Liver (tissue), 8 donors: ENCODE measurements at regions not wholly inside any gene's neighbourhood (a gene's known extent, or its start where the extent isn't known, plus 50 kb on each side); places are given as distances from the start of the nearest gene placed in this dataset.

Source experiments
- DNase-seq: peaks from one replicate; pipeline ENCODE4 v3.0.0-alpha.2; 2017; ENCODE audit warnings: low spot score
- H3K27ac ChIP-seq, 2 donors: one replicate each; pipeline ENCODE4 v1.7.0; 2013; ENCODE audit warnings: inconsistent platforms in 2 of 2, low read length in 2 of 2, control low read depth in 1 of 2, low read depth in 1 of 2, mild to moderate bottlenecking in 1 of 2
- H3K27me3 ChIP-seq, 4 donors: one replicate each; pipeline versions ENCODE4 v1.6.1 to v1.7.0; 2013; ENCODE audit warnings: low read length in 3 of 4, inconsistent platforms in 1 of 4, mild to moderate bottlenecking in 1 of 4, moderate library complexity in 1 of 4; ENCODE audit not compliant: control insufficient read depth in 4 of 4, insufficient read depth in 4 of 4
- H3K36me3 ChIP-seq, 4 donors: one replicate each; pipeline versions ENCODE4 v1.6.1 to v1.7.0; 2013; ENCODE audit warnings: low read length in 3 of 4, mild to moderate bottlenecking in 3 of 4, low read depth in 1 of 4, moderate library complexity in 1 of 4; ENCODE audit not compliant: control insufficient read depth in 4 of 4, insufficient read depth in 3 of 4
- H3K4me1 ChIP-seq, 4 donors: one replicate each; pipeline versions ENCODE4 v1.6.1 to v1.7.0; 2013; ENCODE audit warnings: low read length in 3 of 4, mild to moderate bottlenecking in 3 of 4, moderate library complexity in 1 of 4; ENCODE audit not compliant: control insufficient read depth in 4 of 4, insufficient read depth in 4 of 4
- H3K4me3 ChIP-seq, 3 donors: one replicate each; pipeline versions ENCODE4 v1.6.1 to v1.7.0; 2013; ENCODE audit warnings: low read length in 3 of 3, control low read depth in 1 of 3, low read depth in 1 of 3, mild to moderate bottlenecking in 1 of 3
- H3K9ac ChIP-seq, 2 donors: one replicate each; pipeline ENCODE4 v1.7.0; 2013; ENCODE audit warnings: low read length in 2 of 2, mild to moderate bottlenecking in 2 of 2, moderate library complexity in 2 of 2, control low read depth in 1 of 2, low read depth in 1 of 2
- H3K9me3 ChIP-seq, 4 donors: one replicate each; pipeline versions ENCODE4 v1.6.1 to v1.7.0; 2013; ENCODE audit warnings: low read length in 3 of 4; ENCODE audit not compliant: control insufficient read depth in 4 of 4
- EGR1 ChIP-seq, 2 donors: IDR thresholded peaks; 2 replicates each; pipeline ENCODE4 v1.6.1; 2016 to 2018; ENCODE audit warnings: antibody characterized with exemption in 2 of 2, low read depth in 2 of 2
- FOXA1 ChIP-seq: IDR thresholded peaks from 2 replicates; pipeline ENCODE4 v1.6.1; 2016; ENCODE audit warnings: antibody characterized with exemption
- FOXA2 ChIP-seq: IDR thresholded peaks from 2 replicates; pipeline ENCODE4 v1.6.1; 2016; ENCODE audit warnings: antibody characterized with exemption
- GABPA ChIP-seq, 2 donors: IDR thresholded peaks in 1 of 2; conservative IDR thresholded peaks in 1 of 2; 2 replicates each; pipeline ENCODE4 v1.6.1; 2016; ENCODE audit warnings: antibody characterized with exemption in 2 of 2, mild to moderate bottlenecking in 1 of 2, moderate library complexity in 1 of 2
- HNF4A ChIP-seq, 2 donors: conservative IDR thresholded peaks; 2 replicates each; pipeline ENCODE4 v1.6.1; 2016; ENCODE audit warnings: antibody characterized with exemption in 2 of 2, mild to moderate bottlenecking in 2 of 2
- HNF4G ChIP-seq: IDR thresholded peaks from 2 replicates; pipeline ENCODE4 v1.6.1; 2016; ENCODE audit warnings: antibody characterized with exemption
- JUND ChIP-seq, 2 donors: IDR thresholded peaks; 2 replicates each; pipeline ENCODE4 v1.6.1; 2016; ENCODE audit warnings: antibody characterized with exemption in 2 of 2
- NR2F2 ChIP-seq: IDR thresholded peaks from 2 replicates; pipeline ENCODE4 v1.6.1; 2016; ENCODE audit warnings: antibody characterized with exemption
- RAD21 ChIP-seq, 2 donors: IDR thresholded peaks; 2 replicates each; pipeline ENCODE4 v1.6.1; 2016; ENCODE audit warnings: antibody characterized with exemption in 2 of 2, mild to moderate bottlenecking in 2 of 2
- RXRA ChIP-seq, 2 donors: IDR thresholded peaks; 2 replicates each; pipeline ENCODE4 v1.6.1; 2017 to 2018; ENCODE audit warnings: antibody characterized with exemption in 2 of 2, mild to moderate bottlenecking in 1 of 2
- SP1 ChIP-seq: IDR thresholded peaks from 2 replicates; pipeline ENCODE4 v1.6.1; 2018; ENCODE audit warnings: antibody characterized with exemption, mild to moderate bottlenecking
- TAF1 ChIP-seq: conservative IDR thresholded peaks from 2 replicates; pipeline ENCODE4 v1.6.1; 2016; ENCODE audit warnings: antibody characterized with exemption, mild to moderate bottlenecking
- YY1 ChIP-seq: IDR thresholded peaks from 2 replicates; pipeline ENCODE4 v1.6.1; 2016; ENCODE audit warnings: antibody characterized with exemption, mild to moderate bottlenecking
- WGBS: extraction: QIAGEN DNeasy Blood & Tissue Kit; methylation state at CpG from one replicate; pipeline ENCODE4 v1.1.7; 2013; 5-methylcytosine and 5-hydroxymethylcytosine counted together
- TF ChIP-seq, protein P1 (sequence below): IDR thresholded peaks from 2 replicates; pipeline ENCODE4 v1.6.1; 2016; ENCODE audit warnings: antibody characterized with exemption
- TF ChIP-seq, protein P2 (sequence below): IDR thresholded peaks from 2 replicates; pipeline ENCODE4 v1.6.1; 2016; ENCODE audit warnings: antibody characterized with exemption, mild to moderate bottlenecking
- TF ChIP-seq, protein P3 (sequence below): fragments of 150-350 bp; IDR thresholded peaks from 2 replicates; pipeline ENCODE4 v1.5.1; 2017; ENCODE audit warnings: improper control_type of control experiment, low read depth, low read length; ENCODE audit not compliant: missing input control
- TF ChIP-seq, protein P4 (sequence below): IDR thresholded peaks from 2 replicates; pipeline ENCODE4 v1.6.1; 2016; ENCODE audit warnings: antibody characterized with exemption
- TF ChIP-seq, protein P5 (sequence below): IDR thresholded peaks from 2 replicates; pipeline ENCODE4 v1.6.1; 2016; ENCODE audit warnings: antibody characterized with exemption
- donor health status: healthy.
- donor health status: healthy.
- donor health status: healthy.
- donor health status: healthy.
- donor health status: healthy.

DNA sequence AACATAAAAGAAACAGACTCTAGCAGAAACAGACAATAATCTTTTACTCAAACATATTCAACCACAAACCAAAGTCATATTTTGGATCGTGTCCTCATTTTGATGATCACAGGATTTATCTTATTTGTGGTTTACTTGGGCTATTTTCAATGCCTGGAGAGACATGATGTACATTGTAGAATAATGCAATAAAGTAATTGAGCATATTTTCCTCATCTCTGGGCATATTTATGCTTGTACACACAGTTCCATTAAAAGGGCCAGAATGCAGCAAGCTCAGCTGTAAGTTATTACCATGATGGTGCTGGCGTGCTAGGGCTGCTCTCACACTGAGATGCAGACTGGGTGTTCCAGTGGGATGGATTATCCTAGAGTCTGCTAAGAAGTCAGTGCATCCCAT lies 456.7 kb downstream of the TLE4 start:
- H3K27ac ChIP-seq: no peak overlapping the region
- WGBS: 62% methylated on average over 2 of the region's 2 CpGs
- no peak overlapping the region for H3K9ac ChIP-seq
- H3K36me3 ChIP-seq: no peaks in the 10 kb centered on the region
- no peak overlapping the region for H3K4me3 ChIP-seq
- TF ChIP-seq, protein P1, sequence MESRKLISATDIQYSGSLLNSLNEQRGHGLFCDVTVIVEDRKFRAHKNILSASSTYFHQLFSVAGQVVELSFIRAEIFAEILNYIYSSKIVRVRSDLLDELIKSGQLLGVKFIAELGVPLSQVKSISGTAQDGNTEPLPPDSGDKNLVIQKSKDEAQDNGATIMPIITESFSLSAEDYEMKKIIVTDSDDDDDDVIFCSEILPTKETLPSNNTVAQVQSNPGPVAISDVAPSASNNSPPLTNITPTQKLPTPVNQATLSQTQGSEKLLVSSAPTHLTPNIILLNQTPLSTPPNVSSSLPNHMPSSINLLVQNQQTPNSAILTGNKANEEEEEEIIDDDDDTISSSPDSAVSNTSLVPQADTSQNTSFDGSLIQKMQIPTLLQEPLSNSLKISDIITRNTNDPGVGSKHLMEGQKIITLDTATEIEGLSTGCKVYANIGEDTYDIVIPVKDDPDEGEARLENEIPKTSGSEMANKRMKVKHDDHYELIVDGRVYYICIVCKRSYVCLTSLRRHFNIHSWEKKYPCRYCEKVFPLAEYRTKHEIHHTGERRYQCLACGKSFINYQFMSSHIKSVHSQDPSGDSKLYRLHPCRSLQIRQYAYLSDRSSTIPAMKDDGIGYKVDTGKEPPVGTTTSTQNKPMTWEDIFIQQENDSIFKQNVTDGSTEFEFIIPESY: no peak
- no peak for TF ChIP-seq SP1
- TF ChIP-seq NR2F2: no peak
- TF ChIP-seq FOXA1: no peak
- TF ChIP-seq, protein P2, sequence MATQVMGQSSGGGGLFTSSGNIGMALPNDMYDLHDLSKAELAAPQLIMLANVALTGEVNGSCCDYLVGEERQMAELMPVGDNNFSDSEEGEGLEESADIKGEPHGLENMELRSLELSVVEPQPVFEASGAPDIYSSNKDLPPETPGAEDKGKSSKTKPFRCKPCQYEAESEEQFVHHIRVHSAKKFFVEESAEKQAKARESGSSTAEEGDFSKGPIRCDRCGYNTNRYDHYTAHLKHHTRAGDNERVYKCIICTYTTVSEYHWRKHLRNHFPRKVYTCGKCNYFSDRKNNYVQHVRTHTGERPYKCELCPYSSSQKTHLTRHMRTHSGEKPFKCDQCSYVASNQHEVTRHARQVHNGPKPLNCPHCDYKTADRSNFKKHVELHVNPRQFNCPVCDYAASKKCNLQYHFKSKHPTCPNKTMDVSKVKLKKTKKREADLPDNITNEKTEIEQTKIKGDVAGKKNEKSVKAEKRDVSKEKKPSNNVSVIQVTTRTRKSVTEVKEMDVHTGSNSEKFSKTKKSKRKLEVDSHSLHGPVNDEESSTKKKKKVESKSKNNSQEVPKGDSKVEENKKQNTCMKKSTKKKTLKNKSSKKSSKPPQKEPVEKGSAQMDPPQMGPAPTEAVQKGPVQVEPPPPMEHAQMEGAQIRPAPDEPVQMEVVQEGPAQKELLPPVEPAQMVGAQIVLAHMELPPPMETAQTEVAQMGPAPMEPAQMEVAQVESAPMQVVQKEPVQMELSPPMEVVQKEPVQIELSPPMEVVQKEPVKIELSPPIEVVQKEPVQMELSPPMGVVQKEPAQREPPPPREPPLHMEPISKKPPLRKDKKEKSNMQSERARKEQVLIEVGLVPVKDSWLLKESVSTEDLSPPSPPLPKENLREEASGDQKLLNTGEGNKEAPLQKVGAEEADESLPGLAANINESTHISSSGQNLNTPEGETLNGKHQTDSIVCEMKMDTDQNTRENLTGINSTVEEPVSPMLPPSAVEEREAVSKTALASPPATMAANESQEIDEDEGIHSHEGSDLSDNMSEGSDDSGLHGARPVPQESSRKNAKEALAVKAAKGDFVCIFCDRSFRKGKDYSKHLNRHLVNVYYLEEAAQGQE: no peak
- no peak for TF ChIP-seq RXRA (IDR thresholded peaks at IDR 0.05)
- TF ChIP-seq HNF4G: no peak
- TF ChIP-seq, protein P3, sequence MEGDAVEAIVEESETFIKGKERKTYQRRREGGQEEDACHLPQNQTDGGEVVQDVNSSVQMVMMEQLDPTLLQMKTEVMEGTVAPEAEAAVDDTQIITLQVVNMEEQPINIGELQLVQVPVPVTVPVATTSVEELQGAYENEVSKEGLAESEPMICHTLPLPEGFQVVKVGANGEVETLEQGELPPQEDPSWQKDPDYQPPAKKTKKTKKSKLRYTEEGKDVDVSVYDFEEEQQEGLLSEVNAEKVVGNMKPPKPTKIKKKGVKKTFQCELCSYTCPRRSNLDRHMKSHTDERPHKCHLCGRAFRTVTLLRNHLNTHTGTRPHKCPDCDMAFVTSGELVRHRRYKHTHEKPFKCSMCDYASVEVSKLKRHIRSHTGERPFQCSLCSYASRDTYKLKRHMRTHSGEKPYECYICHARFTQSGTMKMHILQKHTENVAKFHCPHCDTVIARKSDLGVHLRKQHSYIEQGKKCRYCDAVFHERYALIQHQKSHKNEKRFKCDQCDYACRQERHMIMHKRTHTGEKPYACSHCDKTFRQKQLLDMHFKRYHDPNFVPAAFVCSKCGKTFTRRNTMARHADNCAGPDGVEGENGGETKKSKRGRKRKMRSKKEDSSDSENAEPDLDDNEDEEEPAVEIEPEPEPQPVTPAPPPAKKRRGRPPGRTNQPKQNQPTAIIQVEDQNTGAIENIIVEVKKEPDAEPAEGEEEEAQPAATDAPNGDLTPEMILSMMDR: no peak
- no peak for TF ChIP-seq GABPA (IDR thresholded peaks at IDR 0.05 in 1 of 2, conservative IDR thresholded peaks at IDR 0.05 in 1 of 2)
- TF ChIP-seq YY1: no peak
- TF ChIP-seq HNF4A (conservative IDR thresholded peaks at IDR 0.05): no peak
- no peak for TF ChIP-seq FOXA2
- TF ChIP-seq, protein P4, sequence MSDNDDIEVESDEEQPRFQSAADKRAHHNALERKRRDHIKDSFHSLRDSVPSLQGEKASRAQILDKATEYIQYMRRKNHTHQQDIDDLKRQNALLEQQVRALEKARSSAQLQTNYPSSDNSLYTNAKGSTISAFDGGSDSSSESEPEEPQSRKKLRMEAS: no peak
- TF ChIP-seq RAD21 (IDR thresholded peaks at IDR 0.05): no peak
- TF ChIP-seq, protein P5, sequence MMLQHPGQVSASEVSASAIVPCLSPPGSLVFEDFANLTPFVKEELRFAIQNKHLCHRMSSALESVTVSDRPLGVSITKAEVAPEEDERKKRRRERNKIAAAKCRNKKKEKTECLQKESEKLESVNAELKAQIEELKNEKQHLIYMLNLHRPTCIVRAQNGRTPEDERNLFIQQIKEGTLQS: no peak
- TF ChIP-seq EGR1 (IDR thresholded peaks at IDR 0.05; ENCODE audit: low read depth in 2 of 2): no peak
- no peak for TF ChIP-seq JUND (IDR thresholded peaks at IDR 0.05)
- no peak for TF ChIP-seq TAF1
- H3K27me3 ChIP-seq: peaks cover 0 to 4% (median 0%) of the 10 kb centered on the region in 4 donors
- DNase-seq: no peak
- no peaks in the 10 kb centered on the region for H3K4me1 ChIP-seq
- H3K9me3 ChIP-seq: peaks cover 0 to 2% (median 0%) of the 10 kb centered on the region in 4 donors
